Medulla oblongata (tissue), 1 donor: ENCODE measurements at regions not wholly inside any gene's neighbourhood (a gene's known extent, or its start where the extent isn't known, plus 50 kb on each side); places are given as distances from the start of the nearest gene placed in this dataset.

Experiments
- DNase-seq: peaks from one replicate; pipeline ENCODE4 v3.0.0-alpha.2; 2015; ENCODE audit errors: extremely low spot score

DNA sequence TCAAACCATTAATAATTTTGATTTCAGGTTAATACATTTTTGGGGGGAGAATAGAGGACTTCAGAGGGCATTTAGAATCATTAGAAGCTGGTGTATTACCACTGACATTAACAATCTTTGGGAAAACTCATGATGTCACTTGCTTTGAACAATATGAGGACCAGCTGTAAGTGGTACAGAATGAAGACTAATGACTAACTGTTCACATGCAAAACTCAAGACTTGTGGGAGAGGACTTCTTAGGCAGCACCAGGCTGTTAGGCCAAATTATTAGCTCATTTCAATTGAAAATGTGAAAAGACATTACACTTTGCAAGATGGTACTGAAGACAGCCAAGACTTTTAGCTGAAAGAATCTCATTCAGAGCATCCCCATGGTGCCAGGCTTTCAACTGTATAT lies 426.2 kb upstream of the ADAMTS9 start:
- no peak for DNase-seq

DNA sequence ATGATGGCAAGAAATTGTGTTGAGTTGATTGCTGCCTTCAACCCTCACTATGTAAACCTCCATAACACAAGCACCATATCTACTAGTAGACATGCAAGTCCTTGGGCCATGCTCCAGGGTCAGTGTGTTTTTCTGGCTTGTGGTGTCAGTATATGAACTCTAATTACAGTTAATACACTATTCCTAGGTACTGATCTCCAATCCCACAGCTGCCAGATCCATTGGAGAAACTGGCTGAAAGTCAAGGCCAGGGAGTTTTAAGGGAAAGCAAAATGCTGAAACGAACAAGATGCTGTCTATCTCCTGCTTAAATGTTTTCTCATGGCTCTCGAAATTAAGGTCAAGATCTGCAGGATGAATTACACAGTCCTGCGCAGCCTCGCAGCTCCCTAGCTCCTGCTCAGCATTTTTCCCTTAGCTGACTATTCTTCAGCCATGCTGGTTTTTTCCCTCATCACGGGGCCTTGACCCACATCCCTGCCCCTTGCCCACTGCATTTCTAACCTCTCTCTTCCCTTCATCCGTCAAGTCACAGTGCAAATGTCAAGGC lies 425.0 kb upstream of the ADAMTS9 start:
- DNase-seq, result no peak

- no peak for DNase-seq
Observed at GRCh38 chr3:65110661-65111060, 422.9 kb upstream of the ADAMTS9 start.

DNA sequence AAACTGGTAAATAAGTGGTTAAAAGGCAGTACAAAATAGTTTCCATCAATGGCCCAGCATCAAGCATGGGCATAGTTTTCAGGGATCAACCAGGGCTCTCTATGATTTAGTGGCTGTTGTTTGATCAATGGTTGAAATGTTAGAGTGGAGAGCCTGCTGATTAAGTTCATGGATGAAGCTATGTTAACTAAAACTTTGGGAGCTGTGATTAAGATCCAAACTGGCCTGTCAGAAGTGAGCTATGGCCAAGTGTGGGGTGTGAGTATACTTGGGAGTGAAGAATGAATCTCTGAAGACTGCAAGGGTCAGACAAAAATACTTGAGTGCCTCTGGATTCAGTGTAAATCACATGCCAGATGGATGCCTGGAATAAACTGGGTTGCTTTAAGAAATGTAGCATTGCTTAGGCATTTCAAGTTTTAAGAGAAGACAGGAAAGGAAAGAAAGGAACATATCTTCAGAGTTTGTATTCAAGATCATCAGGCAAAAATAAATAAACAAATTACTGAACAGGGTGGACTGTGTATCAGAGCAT lies 422.2 kb upstream of the ADAMTS9 start:
- DNase-seq, result no peak

DNA sequence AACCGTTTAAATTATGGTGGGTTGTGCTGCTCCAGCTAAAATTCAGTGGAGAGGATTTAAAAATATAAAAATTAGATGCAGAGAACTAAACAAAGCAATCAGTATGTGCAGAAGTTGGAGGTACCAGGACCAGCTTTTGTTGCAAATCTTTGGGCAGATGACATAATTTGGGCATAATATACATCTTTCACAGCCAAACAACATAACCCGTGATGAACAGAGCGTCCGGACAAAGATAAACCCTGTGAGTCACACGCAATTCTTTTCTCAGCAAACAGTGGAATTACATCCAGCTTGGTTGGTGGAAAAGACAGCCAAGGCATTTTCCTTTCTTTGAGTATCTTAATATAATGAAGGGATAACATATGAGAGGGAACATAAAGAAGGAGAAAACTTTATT lies 419.4 kb upstream of the ADAMTS9 start:
- DNase-seq, result no peak

DNA sequence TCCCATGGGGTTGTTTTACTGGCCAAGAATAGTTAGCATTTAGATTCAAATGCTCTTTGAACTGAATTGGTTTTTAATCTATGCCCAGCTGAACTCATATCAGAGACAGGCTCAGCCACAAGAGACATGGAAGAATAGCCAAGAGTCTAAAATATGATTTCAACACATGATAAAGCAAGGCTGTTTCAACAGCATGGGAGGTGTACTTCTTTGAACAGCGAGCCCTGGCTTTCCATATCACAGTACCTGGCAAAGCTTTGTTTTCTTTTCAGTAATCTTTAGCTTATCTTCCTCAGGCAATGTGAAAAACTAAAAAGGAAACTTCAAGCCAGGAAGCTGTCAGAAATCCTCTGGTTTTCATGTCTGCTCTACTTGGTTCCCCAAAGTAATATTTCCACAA lies 413.6 kb upstream of the ADAMTS9 start:
- DNase-seq, result no peak

- no peak for DNase-seq
Observed at GRCh38 chr3:65098400-65098799, 410.6 kb upstream of the ADAMTS9 start.

DNA sequence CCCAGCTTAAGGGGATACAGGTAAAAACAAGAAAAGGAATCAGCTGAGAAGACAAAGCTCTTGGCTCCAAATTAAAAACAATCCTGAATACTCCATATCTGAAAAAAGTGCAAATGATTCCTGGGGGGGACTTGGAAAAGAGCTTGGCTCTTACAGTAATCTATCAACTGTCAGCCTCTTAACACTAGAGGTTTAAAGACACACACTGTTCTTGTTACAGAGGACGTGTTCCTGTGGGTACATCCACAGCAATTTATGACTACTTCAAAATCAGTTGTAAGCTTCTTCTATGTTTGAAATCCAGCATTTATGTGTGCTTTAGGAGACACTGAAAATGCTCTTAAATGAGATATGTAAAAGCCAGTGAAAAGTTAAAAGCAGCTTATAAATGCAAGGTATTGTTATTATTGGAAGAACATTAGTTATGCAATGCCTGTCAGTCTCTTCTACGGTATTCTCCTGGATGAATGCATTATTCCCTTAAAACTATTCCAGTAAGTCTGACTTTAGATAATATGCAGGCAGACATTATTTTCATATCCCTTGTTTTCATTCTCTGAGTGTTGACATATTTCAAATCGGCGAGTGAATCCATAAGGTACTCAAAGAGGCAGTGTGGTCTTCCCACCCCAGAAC lies 408.4 kb upstream of the ADAMTS9 start:
- DNase-seq, result no peak

GRCh38 chr3:65094723-65095122 lies 406.9 kb upstream of the ADAMTS9 start:
- DNase-seq, result no peak

GRCh38 chr3:65093641-65094040 lies 405.8 kb upstream of the ADAMTS9 start:
- DNase-seq, result no peak

GRCh38 chr3:65091565-65091964 lies 403.8 kb upstream of the ADAMTS9 start:
- no peak for DNase-seq

DNA sequence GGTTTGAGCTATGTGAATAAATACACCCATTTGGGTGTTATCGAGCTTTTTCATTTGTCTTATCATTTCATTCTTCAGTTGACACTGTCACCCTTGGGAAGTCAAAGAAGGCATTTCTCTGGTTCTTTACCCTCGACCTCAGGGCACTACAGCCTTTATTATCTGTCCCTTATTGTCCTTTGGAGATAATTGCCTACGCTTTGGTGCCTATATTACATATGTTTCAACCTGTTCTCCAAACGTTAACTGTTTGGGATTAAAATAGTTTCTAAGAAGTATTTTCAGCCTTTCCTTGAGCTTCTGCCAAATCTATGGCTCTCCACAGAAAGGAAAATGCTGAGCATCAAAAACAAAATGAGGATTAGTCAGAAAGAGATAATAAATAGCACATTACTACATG lies 395.4 kb upstream of the ADAMTS9 start:
- DNase-seq, result no peak

DNA sequence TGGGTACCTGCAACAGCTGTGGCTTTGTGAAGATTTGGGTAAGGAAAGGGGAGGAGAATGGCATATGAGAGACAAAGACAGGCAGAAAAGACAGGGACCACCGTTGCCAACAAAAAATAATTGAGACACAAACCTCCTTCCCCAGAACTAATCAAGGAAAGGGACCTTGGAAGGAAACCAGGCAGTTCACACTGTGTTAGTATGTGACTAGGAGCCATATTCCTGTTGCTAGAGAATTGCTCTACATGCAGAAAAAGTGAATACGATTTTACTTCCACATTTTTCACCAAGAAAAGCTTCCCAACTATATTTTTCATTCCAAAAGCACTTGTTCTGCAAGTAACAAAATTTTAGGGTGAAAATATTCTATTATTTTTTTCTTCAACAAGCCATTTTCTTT lies 393.7 kb upstream of the ADAMTS9 start:
- no peak for DNase-seq

GRCh38 chr3:65080432-65080831 lies 392.6 kb upstream of the ADAMTS9 start:
- no peak for DNase-seq

GRCh38 chr3:65079560-65079959 lies 391.8 kb upstream of the ADAMTS9 start:
- DNase-seq, result no peak

DNA sequence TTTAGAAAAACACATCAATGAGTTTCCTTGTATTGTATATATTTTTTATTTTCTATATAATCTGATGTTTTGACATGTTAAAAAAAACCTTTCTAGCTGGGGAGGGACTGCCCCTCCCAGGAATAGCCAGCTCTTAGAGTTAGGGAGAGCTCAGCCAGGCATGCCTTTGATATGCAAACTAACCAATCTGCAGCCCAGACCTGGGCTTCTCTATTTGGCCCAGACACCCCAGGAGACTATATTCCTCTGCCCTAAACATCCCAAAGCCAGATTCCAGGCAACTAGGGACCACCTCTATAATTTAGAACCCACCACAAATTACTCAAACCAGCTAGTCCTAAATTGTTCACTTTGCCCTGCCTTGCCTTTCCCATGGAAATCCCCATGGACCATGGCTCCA lies 390.9 kb upstream of the ADAMTS9 start:
- no peak for DNase-seq

GRCh38 chr3:65077124-65077523 lies 389.3 kb upstream of the ADAMTS9 start:
- no peak for DNase-seq

- DNase-seq, result no peak
Observed at GRCh38 chr3:65070968-65071367, 383.2 kb upstream of the ADAMTS9 start.

- DNase-seq, result no peak
Observed at GRCh38 chr3:65060904-65061303, 373.1 kb upstream of the ADAMTS9 start.

DNA sequence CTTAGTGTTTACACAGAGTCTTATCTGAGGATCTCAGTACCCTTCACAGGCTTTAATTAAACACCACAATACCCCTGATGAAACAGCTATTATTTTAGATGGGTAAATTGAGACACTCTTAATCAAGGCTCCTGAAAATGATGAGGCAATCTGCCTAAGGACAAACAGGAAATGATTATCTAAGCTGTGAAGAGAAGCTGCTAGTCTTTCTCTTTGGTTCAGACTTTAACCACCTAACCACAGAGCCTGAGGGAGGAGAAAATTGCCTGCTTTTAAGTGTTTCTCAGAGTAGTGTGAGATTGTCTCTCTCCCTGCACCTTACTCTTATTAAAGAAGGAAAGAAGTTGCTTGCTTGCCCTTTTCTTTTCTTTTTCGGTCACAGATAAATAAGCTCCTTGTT lies 364.3 kb upstream of the ADAMTS9 start:
- no peak for DNase-seq

GRCh38 chr3:65048151-65048550 lies 360.4 kb upstream of the ADAMTS9 start:
- DNase-seq, result no peak

- DNase-seq, result no peak
Observed at GRCh38 chr3:65045138-65045537, 357.3 kb upstream of the ADAMTS9 start.

- DNase-seq, result no peak
Observed at GRCh38 chr3:65044401-65044800, 356.6 kb upstream of the ADAMTS9 start.

DNA sequence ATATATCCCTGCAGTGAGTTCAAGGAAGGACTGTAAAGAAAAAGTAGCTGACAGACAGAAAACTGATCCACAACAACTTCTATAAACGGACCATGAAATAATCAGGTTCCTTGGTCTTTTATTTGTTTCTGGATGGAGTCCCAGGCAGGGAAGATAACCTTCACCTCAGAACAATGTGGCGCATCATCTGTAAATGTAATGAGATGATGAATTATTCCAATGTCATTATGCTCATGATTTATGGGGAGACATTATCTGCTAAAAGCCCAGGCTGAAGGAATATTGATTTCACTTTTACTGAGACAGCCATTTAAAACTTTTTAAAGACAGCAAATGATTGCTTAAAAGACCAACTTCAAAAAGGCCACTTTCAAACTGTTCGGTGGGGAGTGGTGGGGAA lies 354.9 kb upstream of the ADAMTS9 start:
- no peak for DNase-seq
